ENCODE measurements at regions not wholly inside any gene's neighbourhood (a gene's known extent, or its start where the extent isn't known, plus 50 kb on each side); places are given as distances from the start of the nearest gene placed in this dataset.

DNA sequence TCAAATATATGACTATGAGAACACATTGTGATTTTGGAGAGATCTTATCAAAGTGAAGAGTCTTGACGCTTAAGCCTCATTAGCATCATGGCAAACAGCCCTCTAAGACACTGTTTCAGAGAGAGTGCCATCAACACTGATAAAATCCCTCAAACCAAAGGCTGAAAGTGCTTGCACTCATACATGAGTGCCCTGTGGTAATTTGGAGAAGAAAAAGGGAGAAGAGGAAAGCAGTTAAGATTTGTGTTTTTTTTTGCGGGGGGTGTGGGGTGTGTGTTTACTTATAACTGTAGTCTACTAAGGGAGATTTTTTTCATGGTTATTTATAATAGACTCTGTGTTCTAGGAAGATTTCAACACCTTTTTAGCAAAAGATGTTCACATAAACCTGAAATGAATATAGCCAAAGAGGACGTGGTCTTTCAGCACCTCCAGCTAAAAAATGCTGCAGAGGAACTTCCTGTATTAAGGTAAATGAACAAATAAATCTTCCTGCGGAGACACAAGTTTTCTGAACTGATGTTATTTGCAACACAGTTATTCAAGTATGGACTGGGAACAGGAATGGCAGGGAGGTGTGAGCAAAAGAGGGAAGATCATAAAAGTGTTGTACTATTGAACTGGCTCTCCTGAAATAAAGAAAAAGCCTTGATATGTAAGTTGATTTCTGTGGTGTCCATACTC lies 81.9 kb upstream of the TGFBR2 start:
- TF ChIP-seq, protein P1, sequence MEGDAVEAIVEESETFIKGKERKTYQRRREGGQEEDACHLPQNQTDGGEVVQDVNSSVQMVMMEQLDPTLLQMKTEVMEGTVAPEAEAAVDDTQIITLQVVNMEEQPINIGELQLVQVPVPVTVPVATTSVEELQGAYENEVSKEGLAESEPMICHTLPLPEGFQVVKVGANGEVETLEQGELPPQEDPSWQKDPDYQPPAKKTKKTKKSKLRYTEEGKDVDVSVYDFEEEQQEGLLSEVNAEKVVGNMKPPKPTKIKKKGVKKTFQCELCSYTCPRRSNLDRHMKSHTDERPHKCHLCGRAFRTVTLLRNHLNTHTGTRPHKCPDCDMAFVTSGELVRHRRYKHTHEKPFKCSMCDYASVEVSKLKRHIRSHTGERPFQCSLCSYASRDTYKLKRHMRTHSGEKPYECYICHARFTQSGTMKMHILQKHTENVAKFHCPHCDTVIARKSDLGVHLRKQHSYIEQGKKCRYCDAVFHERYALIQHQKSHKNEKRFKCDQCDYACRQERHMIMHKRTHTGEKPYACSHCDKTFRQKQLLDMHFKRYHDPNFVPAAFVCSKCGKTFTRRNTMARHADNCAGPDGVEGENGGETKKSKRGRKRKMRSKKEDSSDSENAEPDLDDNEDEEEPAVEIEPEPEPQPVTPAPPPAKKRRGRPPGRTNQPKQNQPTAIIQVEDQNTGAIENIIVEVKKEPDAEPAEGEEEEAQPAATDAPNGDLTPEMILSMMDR (IDR thresholded peaks at IDR 0.05): no peak
- TF ChIP-seq POLR2A (IDR thresholded peaks at IDR 0.05): no peak
